ENCODE measurements at regions not wholly inside any gene's neighbourhood (a gene's known extent, or its start where the extent isn't known, plus 50 kb on each side); places are given as distances from the start of the nearest gene placed in this dataset.

GRCh38 chr3:168618827-168619470 is 523.2 kb upstream of the GOLIM4 start:
- no peaks in the 10 kb centered on the region for H3K9me3 ChIP-seq (ENCODE audit: control insufficient read depth, low read length, poor library complexity, severe bottlenecking)
- Mint-ChIP-seq H3K36me3 (ENCODE audit: low read depth) (no peaks in the 10 kb centered on the region), H3K4me1 (no peaks in the 10 kb centered on the region), H3K4me3 (no peak overlapping the region), H3K27ac (no peak overlapping the region), H3K27me3 (no peaks in the 10 kb centered on the region)
- no peak for ATAC-seq
- DNase-seq, result no peak

DNA sequence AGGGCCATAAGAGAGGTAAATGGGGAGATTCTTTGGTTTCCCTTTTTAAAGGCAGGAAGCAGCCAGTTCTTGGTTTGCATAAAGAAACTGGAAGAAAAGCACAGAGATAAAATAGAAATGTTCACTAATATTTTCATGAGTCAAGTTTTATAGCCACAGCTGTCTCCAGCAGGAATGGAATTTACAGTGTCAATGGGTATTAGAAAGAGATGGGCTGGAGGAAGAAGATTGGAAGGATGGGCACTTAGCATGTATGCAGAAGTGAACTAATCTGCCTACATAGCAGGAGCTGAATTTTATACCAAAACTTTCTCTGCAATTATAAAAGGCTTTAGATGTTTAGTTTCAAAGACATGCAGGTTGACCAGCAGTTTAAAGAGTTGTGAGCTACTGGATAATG is 521.9 kb upstream of the GOLIM4 start:
- Mint-ChIP-seq H3K36me3 (ENCODE audit: low read depth) (no peaks in the 10 kb centered on the region), H3K4me3 (no peak overlapping the region), H3K27me3 (no peaks in the 10 kb centered on the region), H3K27ac (no peak overlapping the region), H3K4me1 (no peaks in the 10 kb centered on the region)
- DNase-seq, result no peak
- no peaks in the 10 kb centered on the region for H3K9me3 ChIP-seq (ENCODE audit: control insufficient read depth, low read length, poor library complexity, severe bottlenecking)
- no peak for ATAC-seq

- no peaks in the 10 kb centered on the region for H3K36me3 Mint-ChIP-seq (ENCODE audit: low read depth)
- H3K9me3 ChIP-seq (ENCODE audit: control insufficient read depth, low read length, poor library complexity, severe bottlenecking), result no peaks in the 10 kb centered on the region
- no peaks in the 10 kb centered on the region for H3K27me3 Mint-ChIP-seq
- no peaks in the 10 kb centered on the region for H3K4me1 Mint-ChIP-seq
- DNase-seq (no peak), ATAC-seq (no peak)
- H3K4me3 Mint-ChIP-seq, result no peak overlapping the region
- no peak overlapping the region for H3K27ac Mint-ChIP-seq
Measured at GRCh38 chr3:168616915-168617314, 521.2 kb upstream of the GOLIM4 start.

GRCh38 chr3:168615493-168616020 is 519.8 kb upstream of the GOLIM4 start:
- Mint-ChIP-seq H3K4me1 (no peaks in the 10 kb centered on the region), H3K4me3 (no peak overlapping the region), H3K36me3 (ENCODE audit: low read depth) (no peaks in the 10 kb centered on the region), H3K27me3 (no peaks in the 10 kb centered on the region), H3K27ac (no peak overlapping the region)
- DNase-seq (no peak), ATAC-seq (no peak)
- no peaks in the 10 kb centered on the region for H3K9me3 ChIP-seq (ENCODE audit: control insufficient read depth, low read length, poor library complexity, severe bottlenecking)

DNA sequence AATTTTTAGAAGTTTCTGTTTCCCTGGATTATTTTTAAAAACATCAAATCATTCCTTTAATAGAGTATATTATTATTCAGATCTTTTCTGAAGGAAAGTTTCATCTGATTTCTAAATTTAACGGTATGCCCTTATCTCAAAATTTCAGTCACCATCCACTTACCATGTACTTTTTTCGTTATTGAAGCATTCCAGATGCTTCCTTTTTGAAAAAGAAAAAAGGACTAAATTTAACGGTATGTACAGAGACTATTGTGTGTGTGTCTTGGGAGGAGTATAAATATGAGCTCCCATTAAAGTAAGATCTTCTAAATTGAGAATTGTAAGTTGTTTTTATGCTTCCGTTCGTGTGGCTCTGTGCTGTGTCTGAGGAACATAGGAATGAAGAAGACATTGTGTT is 517.4 kb upstream of the GOLIM4 start:
- no peaks in the 10 kb centered on the region for H3K27me3 Mint-ChIP-seq
- no peak overlapping the region for H3K4me3 Mint-ChIP-seq
- H3K36me3 Mint-ChIP-seq (ENCODE audit: low read depth), result no peaks in the 10 kb centered on the region
- H3K9me3 ChIP-seq (ENCODE audit: control insufficient read depth, low read length, poor library complexity, severe bottlenecking), result no peaks in the 10 kb centered on the region
- ATAC-seq (no peak), DNase-seq (no peak)
- H3K27ac Mint-ChIP-seq, result no peak overlapping the region
- H3K4me1 Mint-ChIP-seq, result no peaks in the 10 kb centered on the region

DNA sequence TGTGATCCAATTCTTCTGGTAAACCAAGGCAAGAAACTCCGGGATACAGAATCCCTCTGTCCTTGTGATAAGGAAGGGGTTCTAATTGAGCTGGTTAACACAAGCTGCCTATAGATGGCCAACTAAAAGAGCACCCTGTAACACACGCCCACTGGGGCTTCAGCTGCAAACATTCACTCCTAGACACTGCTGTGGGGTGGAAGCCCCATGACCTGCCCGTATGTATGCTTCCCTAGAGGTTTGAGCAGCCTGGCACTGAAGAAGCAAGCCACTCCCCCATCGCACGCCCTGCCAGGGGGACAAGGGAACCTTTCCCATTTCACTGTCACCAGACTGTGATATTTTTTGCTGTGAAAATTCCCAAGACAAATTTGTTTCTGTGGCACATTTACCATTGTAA is 516.9 kb upstream of the GOLIM4 start:
- Mint-ChIP-seq H3K27me3 (no peaks in the 10 kb centered on the region), H3K27ac (no peak overlapping the region), H3K4me1 (no peaks in the 10 kb centered on the region), H3K4me3 (no peak overlapping the region), H3K36me3 (ENCODE audit: low read depth) (no peaks in the 10 kb centered on the region)
- H3K9me3 ChIP-seq (ENCODE audit: control insufficient read depth, low read length, poor library complexity, severe bottlenecking), result no peaks in the 10 kb centered on the region
- ATAC-seq (no peak), DNase-seq (no peak)

DNA sequence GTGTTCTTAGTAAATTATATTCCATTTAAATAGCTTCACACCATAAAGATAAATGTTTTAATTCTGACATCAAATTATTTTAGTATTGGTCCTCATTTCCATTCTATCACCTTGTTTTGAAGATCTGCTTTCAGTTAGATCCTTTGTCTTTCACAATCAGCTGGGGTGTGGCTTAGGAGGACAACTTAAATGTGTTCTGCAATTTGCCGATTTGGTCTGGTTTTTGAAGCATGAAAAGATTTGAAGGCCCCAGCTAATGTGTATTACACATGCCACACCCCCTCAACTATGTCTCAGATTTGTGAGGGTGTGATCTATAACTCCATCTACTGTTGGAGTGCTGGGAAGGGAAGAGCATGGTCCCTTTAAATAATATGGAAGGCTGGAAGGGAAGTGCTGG is 516.1 kb upstream of the GOLIM4 start:
- no peaks in the 10 kb centered on the region for H3K36me3 Mint-ChIP-seq (ENCODE audit: low read depth)
- no peak for DNase-seq
- no peaks in the 10 kb centered on the region for H3K27me3 Mint-ChIP-seq
- no peak overlapping the region for H3K27ac Mint-ChIP-seq
- no peaks in the 10 kb centered on the region for H3K9me3 ChIP-seq (ENCODE audit: control insufficient read depth, low read length, poor library complexity, severe bottlenecking)
- ATAC-seq, result no peak
- no peaks in the 10 kb centered on the region for H3K4me1 Mint-ChIP-seq
- no peak overlapping the region for H3K4me3 Mint-ChIP-seq

DNA sequence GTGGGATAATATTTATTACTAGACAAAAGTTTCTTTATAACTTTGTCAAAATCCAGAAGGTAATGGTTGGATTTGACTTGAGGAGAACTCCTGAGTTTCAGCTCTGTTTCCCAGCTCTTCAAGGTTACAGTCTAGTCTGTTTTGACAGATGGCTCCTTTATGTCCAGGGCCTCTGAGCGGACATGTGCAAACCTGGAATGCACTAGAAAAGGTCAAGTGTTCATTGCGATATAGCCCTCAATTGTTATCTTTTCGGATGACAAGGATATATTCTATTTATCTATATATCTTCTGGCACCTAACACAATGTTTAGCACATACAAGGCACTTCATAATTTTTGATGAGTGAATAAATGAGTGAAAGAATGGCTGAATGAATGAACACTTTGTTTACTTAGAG is 513.2 kb upstream of the GOLIM4 start:
- no peaks in the 10 kb centered on the region for H3K27me3 Mint-ChIP-seq
- no peak overlapping the region for H3K4me3 Mint-ChIP-seq
- DNase-seq, result no peak
- H3K27ac Mint-ChIP-seq, result no peak overlapping the region
- H3K4me1 Mint-ChIP-seq, result no peaks in the 10 kb centered on the region
- no peaks in the 10 kb centered on the region for H3K9me3 ChIP-seq (ENCODE audit: control insufficient read depth, low read length, poor library complexity, severe bottlenecking)
- no peaks in the 10 kb centered on the region for H3K36me3 Mint-ChIP-seq (ENCODE audit: low read depth)
- ATAC-seq, result no peak

DNA sequence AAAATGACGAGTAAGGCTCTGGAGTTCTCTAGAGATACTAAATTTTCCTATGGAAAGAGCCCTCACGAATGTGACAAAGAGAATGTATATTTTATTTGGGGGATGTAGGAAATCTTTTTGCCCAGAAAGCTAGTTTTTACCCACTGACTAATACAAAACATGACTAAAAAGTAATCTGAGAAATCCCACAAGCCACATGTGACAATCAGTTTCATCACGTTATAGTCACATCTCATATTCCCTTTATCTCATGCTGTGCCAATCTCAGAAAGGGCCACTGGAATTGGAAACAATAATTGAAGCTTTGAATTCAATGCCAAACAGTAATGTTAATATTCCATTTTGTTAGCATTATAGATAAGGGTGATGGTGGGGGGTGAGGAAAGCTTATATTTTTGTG is 509.0 kb upstream of the GOLIM4 start:
- Mint-ChIP-seq H3K36me3 (ENCODE audit: low read depth) (no peaks in the 10 kb centered on the region), H3K4me1 (no peaks in the 10 kb centered on the region), H3K4me3 (no peak overlapping the region), H3K27me3 (no peaks in the 10 kb centered on the region), H3K27ac (no peak overlapping the region)
- DNase-seq (no peak), ATAC-seq (no peak)
- H3K9me3 ChIP-seq (ENCODE audit: control insufficient read depth, low read length, poor library complexity, severe bottlenecking), result no peaks in the 10 kb centered on the region

- DNase-seq (no peak), ATAC-seq (no peak)
- no peaks in the 10 kb centered on the region for H3K27me3 Mint-ChIP-seq
- no peaks in the 10 kb centered on the region for H3K4me1 Mint-ChIP-seq
- no peak overlapping the region for H3K4me3 Mint-ChIP-seq
- no peaks in the 10 kb centered on the region for H3K36me3 Mint-ChIP-seq (ENCODE audit: low read depth)
- H3K27ac Mint-ChIP-seq, result no peak overlapping the region
- no peaks in the 10 kb centered on the region for H3K9me3 ChIP-seq (ENCODE audit: control insufficient read depth, low read length, poor library complexity, severe bottlenecking)
Measured at GRCh38 chr3:168598250-168598649, 502.5 kb upstream of the GOLIM4 start.

DNA sequence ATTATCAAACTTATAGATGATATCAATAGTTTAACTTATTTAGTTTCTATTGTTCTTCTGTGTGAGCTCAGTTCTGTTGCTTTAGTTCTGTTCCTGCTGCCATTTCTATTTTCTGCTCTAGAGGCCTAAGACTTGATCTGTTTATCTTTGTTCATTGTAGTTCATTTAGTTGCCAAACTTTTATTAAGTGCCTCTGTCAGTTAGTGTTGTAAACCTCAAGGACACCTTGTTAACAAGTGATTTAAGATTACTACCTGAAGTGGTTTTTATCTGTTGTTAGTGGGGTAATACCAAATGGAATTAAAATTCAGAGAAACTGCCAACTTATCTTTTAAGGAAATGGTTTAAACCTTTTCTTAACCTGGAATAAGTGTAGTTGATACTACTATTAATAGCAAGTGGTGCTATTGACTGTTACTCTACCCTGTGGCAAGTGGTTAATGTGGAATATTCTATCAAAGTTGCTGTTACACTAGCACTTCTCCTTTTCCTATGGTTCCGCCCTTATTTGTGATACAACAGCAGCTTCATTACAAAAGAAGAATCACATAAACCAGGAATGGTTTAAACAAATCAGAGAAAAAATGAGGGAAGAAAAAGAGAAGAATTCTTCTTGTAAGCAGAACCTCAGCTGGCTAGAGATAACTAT is 500.6 kb upstream of the GOLIM4 start:
- ATAC-seq (no peak), DNase-seq (no peak)
- no peaks in the 10 kb centered on the region for H3K9me3 ChIP-seq (ENCODE audit: control insufficient read depth, low read length, poor library complexity, severe bottlenecking)
- H3K4me1 Mint-ChIP-seq, result no peaks in the 10 kb centered on the region
- no peaks in the 10 kb centered on the region for H3K27me3 Mint-ChIP-seq
- no peak overlapping the region for H3K4me3 Mint-ChIP-seq
- no peaks in the 10 kb centered on the region for H3K36me3 Mint-ChIP-seq (ENCODE audit: low read depth)
- no peak overlapping the region for H3K27ac Mint-ChIP-seq

DNA sequence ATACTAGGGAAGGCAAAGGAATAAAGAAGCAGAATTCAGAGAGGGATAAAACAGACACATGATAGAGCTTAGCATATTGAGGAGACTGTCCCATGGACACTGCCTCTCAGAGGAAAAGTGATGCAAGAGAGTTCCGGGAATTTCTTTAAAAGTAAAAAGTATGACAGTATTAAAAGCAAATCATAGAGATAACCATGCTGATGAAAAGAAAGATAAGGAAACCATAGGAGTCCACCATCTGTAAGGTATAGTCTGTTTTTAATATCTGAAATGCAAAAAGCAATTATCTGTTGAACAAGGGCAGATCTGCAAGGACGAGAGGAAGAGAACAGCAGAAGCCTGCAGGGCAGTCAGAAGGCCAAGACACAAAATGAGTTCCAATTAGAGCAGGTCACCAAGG is 495.9 kb upstream of the GOLIM4 start:
- Mint-ChIP-seq H3K27me3 (no peaks in the 10 kb centered on the region), H3K4me3 (peak overlapping the region; percentile 1), H3K27ac (no peak overlapping the region), H3K36me3 (ENCODE audit: low read depth) (no peaks in the 10 kb centered on the region), H3K4me1 (no peaks in the 10 kb centered on the region)
- DNase-seq, result no peak
- no peak for ATAC-seq
- no peaks in the 10 kb centered on the region for H3K9me3 ChIP-seq (ENCODE audit: control insufficient read depth, low read length, poor library complexity, severe bottlenecking)

GRCh38 chr3:168589376-168589775 is 493.7 kb upstream of the GOLIM4 start:
- DNase-seq (no peak), ATAC-seq (no peak)
- H3K36me3 Mint-ChIP-seq (ENCODE audit: low read depth), result no peaks in the 10 kb centered on the region
- H3K4me3 Mint-ChIP-seq, result no peak overlapping the region
- H3K9me3 ChIP-seq (ENCODE audit: control insufficient read depth, low read length, poor library complexity, severe bottlenecking), result no peaks in the 10 kb centered on the region
- no peak overlapping the region for H3K27ac Mint-ChIP-seq
- H3K27me3 Mint-ChIP-seq, result no peaks in the 10 kb centered on the region
- no peaks in the 10 kb centered on the region for H3K4me1 Mint-ChIP-seq

DNA sequence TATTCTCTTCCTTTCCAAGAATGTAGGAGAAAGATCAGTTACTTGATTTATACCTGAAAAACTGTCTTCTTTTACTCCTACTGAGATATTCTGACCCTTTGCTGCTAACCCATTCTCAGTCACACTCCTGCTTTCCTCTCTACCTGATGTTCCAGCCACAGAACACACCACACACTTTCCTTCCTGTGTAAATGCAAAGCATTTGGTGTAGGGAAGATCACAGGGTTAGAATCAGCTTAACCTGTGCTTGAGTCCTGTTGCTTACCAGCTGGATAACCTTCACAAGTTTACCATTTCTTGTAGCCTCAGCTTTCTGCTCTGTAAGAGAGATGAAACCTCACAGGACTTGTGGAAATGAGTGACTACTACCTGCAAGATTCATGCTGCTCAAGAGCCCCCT is 489.8 kb upstream of the GOLIM4 start:
- DNase-seq, result no peak
- no peaks in the 10 kb centered on the region for H3K9me3 ChIP-seq (ENCODE audit: control insufficient read depth, low read length, poor library complexity, severe bottlenecking)
- ATAC-seq, result no peak
- H3K4me1 Mint-ChIP-seq, result no peaks in the 10 kb centered on the region
- H3K36me3 Mint-ChIP-seq (ENCODE audit: low read depth), result no peaks in the 10 kb centered on the region
- H3K27ac Mint-ChIP-seq, result no peak overlapping the region
- no peaks in the 10 kb centered on the region for H3K27me3 Mint-ChIP-seq
- no peak overlapping the region for H3K4me3 Mint-ChIP-seq

All from T-helper 17 cell (primary cell).